ENCODE measurements at regions not wholly inside any gene's neighbourhood (a gene's known extent, or its start where the extent isn't known, plus 50 kb on each side); places are given as distances from the start of the nearest gene placed in this dataset.

GRCh38 chr2:59312029-59312428 lies 1070.9 kb upstream of the FANCL start:
- no peak for TF ChIP-seq EZH2phosphoT487 (IDR thresholded peaks at IDR 0.05; ENCODE audit: insufficient read depth, low read depth)
- no peak for TF ChIP-seq EZH2 (IDR thresholded peaks at IDR 0.05; ENCODE audit: insufficient read depth, poor library complexity, severe bottlenecking)

Data from GM23248 (cell line).